Epithelial cell of esophagus (primary cell): ENCODE measurements at regions not wholly inside any gene's neighbourhood (a gene's known extent, or its start where the extent isn't known, plus 50 kb on each side); places are given as distances from the start of the nearest gene placed in this dataset.
"Not testable (repeated sequence)": the region's sequence is repeated elsewhere in the genome, so short reads cannot be mapped to it uniquely, and the experiment has no call there.

Experiments used
- DNase-seq: peaks from one replicate; pipeline ENCODE4 v3.0.0; 2010; ENCODE audit warnings: low read depth
- H3K4me3 ChIP-seq: 2 replicates; pipeline ENCODE4 v1.5.1; 2011; ENCODE audit warnings: mild to moderate bottlenecking, low read length, control low read depth
- TF ChIP-seq, protein P1 (sequence below): IDR thresholded peaks from 2 replicates; pipeline ENCODE4 v1.5.1; 2011; ENCODE audit warnings: low read depth, mild to moderate bottlenecking, low read length, control low read depth, inconsistent platforms; ENCODE audit not compliant: insufficient read depth; ENCODE audit errors: missing control alignments

DNA sequence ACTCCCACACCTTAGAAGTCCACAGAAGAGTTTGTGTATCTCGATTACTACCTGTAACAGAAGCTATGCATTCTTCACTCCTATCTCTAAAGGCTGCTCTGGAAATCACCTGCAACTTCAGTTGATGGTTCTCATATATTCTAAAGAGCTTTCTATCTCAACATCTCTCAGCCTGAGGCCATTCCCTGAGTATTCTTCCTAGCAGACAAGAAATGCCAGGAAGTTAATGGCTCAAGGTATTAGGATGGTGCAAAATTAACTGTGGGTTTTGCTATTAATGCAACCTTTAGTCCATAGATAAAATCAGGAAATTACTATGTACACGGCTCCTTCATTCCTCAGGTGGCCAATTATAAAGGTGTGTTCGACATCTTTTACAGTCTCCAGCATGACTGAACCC is 290.1 kb downstream of the ZNF716 start:
- not testable (repeated sequence) for H3K4me3 ChIP-seq, DNase-seq

DNA sequence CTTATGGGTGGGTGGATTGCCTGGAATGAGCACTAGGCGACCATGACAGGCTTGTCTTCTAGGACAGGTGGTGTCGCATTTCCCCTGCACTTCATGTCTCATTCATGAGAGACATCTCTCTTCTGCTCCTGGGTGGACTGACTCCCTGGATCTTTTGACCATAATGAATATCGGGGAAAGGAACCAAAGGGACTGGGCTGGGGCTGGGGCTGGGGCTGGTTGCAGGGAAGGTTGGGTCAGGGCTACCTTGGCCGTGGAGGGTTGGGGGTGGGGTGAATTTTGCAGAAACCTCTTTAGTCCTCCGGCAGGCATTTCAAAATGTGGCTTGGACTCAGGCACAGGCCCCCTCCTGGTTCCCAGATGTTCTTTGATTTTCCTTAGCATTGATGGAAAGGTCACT is 319.2 kb downstream of the ZNF716 start:
- H3K4me3 ChIP-seq, result no peak overlapping the region
- TF ChIP-seq, protein P1, sequence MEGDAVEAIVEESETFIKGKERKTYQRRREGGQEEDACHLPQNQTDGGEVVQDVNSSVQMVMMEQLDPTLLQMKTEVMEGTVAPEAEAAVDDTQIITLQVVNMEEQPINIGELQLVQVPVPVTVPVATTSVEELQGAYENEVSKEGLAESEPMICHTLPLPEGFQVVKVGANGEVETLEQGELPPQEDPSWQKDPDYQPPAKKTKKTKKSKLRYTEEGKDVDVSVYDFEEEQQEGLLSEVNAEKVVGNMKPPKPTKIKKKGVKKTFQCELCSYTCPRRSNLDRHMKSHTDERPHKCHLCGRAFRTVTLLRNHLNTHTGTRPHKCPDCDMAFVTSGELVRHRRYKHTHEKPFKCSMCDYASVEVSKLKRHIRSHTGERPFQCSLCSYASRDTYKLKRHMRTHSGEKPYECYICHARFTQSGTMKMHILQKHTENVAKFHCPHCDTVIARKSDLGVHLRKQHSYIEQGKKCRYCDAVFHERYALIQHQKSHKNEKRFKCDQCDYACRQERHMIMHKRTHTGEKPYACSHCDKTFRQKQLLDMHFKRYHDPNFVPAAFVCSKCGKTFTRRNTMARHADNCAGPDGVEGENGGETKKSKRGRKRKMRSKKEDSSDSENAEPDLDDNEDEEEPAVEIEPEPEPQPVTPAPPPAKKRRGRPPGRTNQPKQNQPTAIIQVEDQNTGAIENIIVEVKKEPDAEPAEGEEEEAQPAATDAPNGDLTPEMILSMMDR, result no peak
- DNase-seq, result no peak

DNA sequence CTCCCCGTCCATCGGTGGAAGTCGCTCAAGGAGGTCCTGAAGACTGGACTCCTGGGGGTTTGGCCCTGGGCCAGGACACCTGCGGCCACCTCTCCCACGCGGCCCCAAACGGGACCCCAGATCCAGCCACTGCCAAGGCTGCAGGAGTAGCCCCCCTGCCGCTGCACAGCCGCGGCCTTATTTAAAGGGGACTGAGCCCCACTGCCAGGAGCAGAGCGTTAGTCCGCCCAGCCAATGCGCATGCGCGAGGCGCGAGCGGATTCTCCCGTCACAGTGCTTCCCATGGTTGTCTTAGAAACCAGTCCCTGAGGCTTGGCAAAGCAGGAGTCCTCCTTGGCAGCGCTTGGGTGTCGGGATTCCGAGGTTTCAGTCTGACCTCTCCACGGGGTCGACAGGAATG is 320.0 kb downstream of the ZNF716 start:
- no peak overlapping the region for H3K4me3 ChIP-seq
- TF ChIP-seq, protein P1, result no peak
- DNase-seq, result no peak

DNA sequence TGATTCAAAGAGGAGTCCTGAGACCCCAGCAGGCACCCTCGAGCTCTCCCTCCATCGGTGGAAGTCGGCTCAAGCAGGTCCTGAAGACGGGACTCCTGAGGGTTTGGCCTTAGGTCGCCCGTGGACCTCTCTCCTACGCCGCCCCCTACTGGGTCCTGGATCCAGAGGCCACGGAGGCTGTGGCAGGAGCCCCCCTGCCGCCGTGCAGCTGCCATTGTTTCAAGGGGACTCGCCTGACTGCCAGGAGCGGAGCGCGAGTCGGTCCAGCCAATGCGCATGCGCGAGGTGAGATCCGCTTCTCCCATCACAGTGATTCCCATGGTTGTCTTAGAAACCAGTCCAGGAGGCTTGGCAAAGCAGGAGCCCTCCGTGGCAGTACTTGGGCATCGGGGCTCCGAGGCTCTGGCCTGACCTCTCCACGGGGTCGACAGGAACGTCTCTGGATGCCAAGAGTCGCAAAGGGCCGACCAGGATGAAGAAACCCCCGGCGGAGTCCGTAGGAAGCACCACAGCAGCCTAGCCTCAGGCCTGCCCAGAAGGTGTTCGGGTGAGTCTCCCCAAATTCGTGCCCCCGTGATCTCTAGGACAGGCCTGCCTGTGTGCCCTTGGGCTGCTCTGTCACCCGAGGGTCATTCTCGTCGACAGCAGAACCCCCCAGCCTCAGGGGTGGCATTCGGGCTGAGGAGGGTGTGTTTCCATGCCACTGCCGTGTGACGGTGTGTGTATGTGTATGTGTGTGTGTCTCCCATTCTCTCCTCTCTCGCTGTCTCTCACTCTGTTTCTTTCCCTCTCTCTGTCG is 322.3 kb downstream of the ZNF716 start:
- TF ChIP-seq, protein P1, result no peak
- no peak overlapping the region for H3K4me3 ChIP-seq
- no peak for DNase-seq

DNA sequence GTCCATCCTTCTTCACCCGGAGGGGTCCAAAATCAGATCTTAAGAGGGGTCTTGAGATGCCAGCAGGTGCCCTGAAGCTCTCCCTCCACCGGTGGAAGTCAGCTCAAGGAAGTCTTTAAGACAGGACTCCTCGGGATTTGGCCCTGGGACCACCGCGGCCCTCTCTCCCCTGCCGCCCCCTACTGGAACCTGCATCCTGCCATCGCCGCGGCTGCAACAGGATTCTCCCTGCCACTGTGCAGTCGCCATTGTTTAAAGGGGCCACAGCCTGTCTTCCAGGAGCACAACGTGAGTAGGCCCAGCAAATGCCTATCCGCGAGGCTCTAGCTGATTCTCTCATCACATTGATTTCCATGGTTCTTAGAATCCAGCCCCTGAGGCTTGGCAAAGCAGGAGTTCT is 324.3 kb downstream of the ZNF716 start:
- TF ChIP-seq, protein P1, result no peak
- no peak overlapping the region for H3K4me3 ChIP-seq
- no peak for DNase-seq

DNA sequence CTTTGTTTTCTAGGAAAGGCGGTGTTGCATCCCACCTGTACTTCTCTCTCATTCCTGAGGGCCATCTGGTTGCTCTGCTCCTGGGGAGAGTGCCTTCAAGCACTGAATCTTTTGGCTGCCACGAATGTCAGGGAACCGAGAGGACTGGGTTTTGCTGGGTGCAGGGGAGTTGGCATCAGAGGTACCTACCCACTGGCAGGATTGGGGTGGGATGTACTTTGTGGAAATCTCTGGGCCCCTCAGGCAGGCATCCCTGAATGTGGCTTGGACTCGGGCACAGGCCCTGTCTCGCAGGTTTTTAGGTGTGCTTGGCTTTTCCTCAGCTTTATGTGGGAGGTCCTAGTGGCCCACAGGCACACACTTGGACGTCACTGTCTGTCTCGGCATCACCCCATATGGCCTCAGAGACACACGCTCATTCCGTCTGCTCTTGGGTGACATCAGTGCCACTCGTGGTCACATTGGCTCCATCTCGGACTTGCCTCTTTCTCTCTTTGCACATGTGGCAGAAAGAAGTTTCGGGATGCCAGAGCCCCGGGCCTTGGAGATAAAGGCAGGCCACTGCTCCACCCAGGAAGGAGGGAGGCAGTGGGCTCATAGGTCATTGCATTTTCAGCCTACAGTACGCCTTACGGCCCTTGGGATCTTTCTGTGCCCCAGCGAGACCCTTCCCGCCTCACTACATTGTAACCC is 325.6 kb downstream of the ZNF716 start:
- H3K4me3 ChIP-seq, result no peak overlapping the region
- no peak for DNase-seq
- TF ChIP-seq, protein P1, result no peak

DNA sequence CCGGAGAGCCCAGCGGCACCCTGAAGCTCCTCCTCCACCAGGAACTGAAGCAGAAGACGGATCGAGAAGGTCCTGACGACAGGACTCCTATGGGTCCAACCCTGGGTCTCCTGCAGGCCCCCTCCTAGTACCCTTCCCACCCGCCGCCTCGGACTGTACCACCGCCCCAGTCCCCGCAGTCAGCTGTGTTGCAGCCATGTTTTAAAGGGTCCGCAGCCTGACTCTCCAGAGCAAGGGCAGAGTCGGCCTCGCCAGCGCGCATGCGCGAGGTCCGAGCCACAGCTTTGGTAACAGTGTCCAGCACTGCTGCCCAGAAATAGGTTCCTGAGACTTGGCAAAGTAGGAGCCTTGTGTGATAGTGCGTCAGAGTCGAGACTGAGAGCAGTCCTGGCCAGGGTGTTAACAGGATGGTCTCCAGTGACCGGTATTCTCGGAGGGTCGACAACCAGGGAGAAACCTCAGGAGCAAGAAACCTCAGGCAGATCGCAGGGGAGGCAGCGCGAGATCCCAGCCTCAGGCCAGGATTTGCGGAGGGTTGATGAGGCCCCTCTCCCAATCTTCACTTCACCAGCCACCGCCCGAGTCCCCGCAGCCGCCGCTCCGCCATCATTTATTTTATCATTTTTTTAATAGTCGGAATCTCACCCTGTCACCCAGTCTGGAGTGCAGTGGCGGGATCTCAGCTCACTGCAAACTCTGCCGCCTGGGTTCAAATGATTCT is 326.3 kb downstream of the ZNF716 start:
- DNase-seq, H3K4me3 ChIP-seq: not testable (repeated sequence)
